SK-MEL-5 (cell line): ENCODE measurements at regions not wholly inside any gene's neighbourhood (a gene's known extent, or its start where the extent isn't known, plus 50 kb on each side); places are given as distances from the start of the nearest gene placed in this dataset.
"Not testable (repeated sequence)": the region's sequence is repeated elsewhere in the genome, so short reads cannot be mapped to it uniquely, and the experiment has no call there.

Experiments
- DNase-seq: peaks from one replicate; pipeline ENCODE4 v3.0.0-alpha.2; 2016; ENCODE audit warnings: low read depth, low spot score
- in situ Hi-C: cut with HindIII; loops from 2 replicates; pipeline ENCODE4 v1.10.0; 2016; ENCODE audit warnings: low sequenced_read_pairs, high pct_unique_total_duplicates, low pct_unique_long_range_greater_than_20kb

DNA sequence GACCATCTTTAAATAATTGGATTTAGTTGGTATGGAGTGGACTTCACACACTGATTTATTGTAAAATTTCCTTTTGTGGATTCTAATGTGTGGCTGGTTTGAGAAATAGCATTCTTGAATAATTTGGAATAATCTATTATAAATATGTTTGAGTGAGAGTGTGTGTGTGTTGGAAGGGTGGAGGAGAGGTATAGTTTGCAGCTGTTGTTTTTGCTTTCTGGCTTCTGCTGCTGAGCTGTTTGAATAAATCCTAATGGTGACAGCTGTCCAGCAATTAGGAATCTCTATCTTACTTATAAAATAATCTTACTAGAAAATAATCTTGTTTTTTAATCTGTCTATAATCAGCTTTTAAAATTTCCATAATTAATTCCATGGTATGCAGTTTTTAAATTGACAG, 1283.0 kb upstream of the CDH2 start:
- in situ Hi-C loops, result no loop called here
- DNase-seq, result no peak

DNA sequence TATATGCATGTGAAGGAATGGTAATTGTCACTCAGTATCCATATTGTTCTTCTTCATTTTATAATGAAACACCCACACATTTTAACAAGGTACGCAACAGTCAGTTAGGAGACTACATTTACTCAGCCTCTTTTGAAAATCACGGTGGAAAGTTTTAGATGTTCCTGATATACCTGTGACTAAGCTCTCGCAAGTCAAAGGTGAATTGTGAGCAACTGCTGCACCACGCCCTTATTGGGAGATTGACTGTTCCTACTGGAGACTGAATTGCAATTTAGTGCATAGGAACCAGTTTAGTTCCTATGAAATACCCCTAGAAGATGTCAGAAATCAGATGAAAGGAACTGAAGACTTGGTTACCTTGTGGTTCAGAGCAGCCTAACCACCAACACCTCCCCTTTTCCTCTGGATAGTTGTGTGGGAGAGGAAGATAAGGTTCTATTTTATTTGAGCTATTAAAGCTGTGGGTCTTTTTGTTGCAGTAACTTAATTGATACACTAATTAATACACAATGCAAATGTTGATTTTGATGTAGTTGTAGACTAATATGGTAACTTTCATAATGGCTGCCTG, 1280.5 kb upstream of the CDH2 start:
- DNase-seq, result no peak
- in situ Hi-C loops, result no loop called here

DNA sequence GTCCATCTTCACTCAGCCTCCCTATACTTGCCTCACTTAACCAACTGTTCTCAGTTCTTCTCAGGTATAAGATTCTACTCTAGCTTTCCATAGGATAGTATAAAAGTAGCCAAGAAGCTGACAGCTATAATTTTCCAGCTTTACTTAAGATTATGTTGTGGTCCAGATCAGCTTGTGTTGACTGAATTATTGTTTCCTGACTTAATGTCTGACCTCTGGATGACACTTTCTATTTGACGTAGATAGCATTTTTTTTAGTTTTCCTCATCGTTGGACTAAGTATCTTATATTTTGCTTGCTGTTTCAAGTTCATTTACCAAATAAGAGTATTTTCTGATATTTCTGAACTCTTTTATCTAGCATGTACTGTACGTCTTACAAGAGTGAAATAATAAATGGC, 1272.5 kb upstream of the CDH2 start:
- DNase-seq, result no peak
- in situ Hi-C loops, result no loop called here

DNA sequence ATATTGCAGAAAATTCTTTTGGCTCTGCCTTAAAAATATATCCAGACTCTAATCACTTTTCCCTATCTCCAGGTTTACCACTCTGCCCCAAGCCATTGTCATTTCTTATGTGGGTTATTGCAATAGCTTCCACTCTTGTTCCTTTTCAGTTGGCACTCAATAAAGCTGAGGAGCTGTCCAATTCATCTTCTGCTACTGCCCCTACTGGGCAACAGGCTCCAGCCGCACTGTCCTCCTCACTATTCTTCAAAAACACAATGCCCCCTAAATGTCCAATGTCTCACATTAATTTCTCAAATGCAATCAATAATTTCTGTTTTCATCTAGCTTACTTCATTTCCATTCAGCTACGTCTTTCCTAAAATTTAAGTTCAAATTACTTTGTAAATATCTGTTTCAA, 1262.5 kb upstream of the CDH2 start:
- in situ Hi-C loops, result no loop called here

DNA sequence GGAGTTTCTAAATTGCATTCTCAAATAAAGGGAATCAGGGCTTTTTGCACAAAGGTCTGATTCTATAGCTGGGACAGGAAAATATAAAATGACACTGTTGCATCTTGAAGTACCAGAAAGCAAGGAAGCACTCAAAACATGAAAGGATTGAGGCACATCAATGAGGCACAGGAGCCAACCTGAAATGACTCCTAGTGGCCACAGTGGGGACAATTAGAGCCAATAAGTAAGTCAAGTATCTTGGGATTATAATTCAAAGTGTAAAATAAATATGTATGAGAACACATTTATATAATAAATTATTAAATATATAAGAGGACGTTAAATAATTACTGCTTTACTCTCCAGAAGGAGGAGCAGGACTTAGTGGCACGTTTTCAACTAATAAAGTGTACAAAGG, 1259.5 kb upstream of the CDH2 start:
- DNase-seq, result no peak

More for the DNA sequence above, 1262.5 kb upstream of the CDH2 start:
- DNase-seq, result no peak

DNA sequence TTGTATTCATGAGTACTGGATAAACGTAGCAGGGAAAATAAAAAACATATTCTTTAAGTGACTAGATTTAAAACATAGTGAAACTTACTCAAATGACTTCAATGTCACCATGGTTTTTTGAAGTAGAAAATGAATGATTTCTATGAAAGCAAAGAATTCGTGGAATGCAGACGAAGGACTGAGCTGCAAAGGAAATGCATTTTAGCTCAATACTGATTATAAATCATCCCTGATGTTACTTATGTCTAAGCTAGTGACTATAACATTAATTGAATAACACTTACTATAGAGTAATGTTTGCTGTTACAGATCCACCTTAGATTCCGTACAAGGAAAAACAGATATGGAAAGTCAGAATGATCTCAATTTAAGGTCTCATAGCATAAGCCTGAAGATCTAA, 1257.7 kb upstream of the CDH2 start:
- in situ Hi-C loops, result no loop called here
- DNase-seq, result no peak

More for the DNA sequence above, 1259.5 kb upstream of the CDH2 start:
- in situ Hi-C loops, result no loop called here

DNA sequence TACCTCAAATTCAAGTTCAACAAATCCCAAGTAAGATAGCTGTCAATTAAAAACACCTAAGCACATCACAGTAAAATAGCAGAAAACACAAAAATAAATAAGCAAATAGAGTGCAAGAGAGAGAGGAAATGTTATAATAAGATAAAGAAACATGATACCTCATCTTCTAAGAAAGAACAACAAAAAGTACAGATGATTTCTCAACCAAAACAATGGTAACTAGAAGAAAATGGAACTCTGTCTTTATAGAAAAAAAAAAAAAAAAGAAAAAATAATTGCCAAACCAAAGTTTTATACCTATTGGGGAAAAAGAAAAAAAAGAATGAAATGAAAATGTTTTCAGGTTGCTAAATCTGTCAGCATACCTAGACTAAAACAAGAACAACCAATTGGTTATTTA, 1253.5 kb upstream of the CDH2 start:
- in situ Hi-C loops, result no loop called here
- no peak for DNase-seq

DNA sequence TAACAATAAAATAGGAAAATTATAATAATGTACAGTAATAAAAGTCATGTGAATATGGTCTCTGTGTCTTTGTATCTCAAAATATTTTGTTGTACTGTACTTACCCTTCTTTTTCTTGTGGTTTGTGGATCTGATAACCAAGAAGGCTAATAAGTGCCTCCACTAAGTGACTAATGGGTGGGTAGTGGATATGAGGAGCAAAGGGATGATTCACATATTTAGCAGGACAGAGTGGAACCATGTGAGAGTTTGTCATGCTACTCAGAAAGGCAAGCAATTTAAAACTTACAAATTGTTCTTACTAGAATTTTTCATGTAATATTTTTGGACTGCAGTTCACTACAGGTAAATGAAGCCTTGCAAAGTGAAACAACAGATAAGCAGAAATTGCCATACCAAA, 1241.2 kb upstream of the CDH2 start:
- in situ Hi-C loops, result no loop called here
- no peak for DNase-seq

DNA sequence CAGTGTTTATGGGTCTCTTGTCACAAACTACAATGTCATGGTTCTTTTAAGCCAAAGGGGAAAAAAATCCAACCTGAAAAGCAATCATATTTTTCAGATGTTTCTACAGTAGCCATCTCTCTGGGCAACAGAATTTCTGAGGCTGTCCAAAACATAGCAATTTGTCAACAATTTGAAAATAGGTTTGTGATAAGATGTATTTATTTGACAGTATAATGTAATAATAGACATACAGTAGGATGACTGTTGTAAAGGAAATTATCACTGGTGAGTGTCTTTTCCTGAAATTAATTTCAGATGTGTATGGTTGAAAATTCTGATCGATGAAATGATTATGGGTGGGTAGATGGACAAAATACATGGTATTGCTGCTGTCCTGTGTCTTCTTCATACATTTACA, 1230.1 kb upstream of the CDH2 start:
- no peak for DNase-seq
- in situ Hi-C loops, result no loop called here

DNA sequence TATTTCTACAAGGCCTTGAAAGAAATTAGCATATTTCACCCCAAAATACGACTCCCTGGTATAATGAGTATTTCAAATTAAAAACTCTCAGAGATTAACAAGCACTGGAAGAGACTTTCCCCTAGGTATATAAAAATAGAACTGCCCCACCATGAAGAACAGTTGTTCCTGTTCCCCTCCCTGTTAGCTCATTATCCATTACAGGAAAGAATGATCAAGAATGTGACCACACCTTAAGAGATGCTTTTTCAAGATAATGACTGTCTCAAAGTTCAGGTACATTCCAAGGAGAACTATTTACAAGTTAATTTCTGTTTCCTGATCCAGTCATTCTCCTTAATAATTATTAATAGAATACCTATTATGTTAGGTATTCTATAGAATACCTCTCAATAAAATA, 1220.6 kb upstream of the CDH2 start:
- DNase-seq, result no peak
- in situ Hi-C loops, result no loop called here

DNA sequence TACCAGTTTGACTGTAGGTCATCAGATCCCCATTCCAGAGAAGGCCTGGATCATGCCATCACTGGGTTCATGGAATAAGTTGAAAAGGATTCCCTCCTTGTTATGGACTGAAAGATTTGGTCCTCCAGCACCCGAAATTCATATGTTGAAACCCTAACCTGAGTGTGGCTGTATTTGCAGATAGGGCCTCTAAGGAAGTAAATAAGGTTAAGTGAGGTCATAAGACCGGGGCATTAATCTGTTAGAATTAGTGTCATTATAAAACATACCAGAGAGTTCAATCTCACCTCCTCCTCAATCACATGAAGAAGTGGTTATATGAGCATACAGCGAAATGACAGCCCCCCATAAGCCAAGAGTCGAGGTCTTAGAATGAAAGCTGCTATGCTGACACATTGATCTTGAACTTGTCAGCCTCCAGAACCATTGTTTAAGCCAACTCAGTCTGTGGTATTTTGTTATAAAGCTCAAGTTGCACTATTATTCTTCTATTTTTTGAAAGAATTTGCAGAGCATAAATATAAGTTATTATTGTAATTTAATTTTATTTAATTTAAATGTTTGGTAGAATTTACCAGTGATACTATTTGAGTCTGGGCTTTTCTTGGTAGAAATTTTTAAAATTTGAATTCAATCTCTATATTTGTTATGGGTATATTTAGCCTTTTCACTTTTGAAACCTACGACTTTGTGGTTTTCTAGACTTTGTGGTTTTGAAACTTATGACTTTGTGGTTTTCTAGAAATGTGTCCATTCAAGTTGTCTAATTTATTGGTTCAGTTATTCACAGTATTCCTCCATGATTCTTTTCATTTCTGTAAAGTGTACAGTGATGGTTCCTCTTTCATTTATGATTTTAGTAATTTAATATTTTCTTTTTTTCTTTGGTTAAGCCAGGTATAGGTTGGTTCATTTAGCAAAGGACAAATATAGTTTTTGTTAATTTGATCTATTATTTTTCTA, 1206.7 kb upstream of the CDH2 start:
- in situ Hi-C loops, result no loop called here
- no peak for DNase-seq

DNA sequence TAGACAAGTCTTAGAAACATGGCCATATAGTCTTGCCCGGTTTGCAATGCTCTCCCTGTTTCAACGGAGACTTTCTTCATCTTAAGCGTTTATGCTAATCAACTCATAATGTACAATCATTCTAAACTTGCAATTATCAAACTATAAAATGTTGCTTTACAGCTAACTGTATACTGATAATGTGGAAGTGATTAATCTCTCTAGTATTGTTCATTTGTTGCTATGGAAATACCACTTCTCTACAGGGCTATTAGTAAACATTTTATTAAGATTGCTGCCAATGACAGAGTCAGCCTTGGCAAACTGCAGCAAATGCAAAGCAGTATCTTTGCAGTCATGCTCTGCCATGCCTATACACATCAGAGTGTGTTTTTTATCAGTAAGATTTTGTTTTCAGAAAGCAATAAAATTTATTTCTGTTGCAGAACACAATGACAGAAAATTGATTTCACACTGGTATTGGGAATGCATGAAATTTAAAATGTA, 1201.8 kb upstream of the CDH2 start:
- DNase-seq, result no peak
- in situ Hi-C loops, result no loop called here

DNA sequence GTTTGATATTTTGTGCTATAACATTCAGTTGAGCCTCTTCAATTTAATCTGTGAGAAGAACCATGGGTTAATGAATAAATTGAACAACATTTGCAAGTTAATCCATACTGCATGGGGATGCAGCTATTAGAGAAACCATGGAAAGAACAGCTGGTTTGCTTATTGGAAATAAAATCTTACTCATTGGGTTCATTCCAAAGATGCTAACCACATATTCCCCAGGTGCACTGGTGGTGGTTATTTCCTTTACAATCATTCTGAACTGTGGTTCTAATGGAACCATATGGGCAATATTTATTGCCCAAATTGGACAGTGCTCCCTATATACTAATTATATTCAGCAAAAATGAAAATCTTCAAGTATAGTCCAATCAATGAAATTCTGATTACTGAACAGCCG, 1200.4 kb upstream of the CDH2 start:
- DNase-seq, result no peak
- in situ Hi-C loops, result no loop called here

DNA sequence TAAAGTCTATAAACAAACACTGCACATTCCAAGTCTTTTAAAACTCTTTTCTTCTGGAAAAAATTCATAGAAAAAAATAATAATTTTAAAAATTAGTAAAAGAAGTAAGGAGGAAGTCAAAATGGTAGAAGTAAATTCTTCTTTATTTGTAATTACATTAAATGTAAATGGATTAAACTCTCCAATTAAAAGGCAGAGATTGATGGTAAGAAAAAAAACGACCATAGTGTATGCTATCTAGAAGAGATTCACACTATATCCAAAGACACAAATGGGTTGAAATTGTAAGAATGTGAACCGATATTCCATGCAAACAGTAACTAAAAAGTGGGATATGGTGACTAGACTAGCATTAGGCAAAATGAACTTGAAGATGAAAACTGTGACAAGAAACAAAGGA, 1196.1 kb upstream of the CDH2 start:
- in situ Hi-C loops, result no loop called here
- DNase-seq, result no peak

DNA sequence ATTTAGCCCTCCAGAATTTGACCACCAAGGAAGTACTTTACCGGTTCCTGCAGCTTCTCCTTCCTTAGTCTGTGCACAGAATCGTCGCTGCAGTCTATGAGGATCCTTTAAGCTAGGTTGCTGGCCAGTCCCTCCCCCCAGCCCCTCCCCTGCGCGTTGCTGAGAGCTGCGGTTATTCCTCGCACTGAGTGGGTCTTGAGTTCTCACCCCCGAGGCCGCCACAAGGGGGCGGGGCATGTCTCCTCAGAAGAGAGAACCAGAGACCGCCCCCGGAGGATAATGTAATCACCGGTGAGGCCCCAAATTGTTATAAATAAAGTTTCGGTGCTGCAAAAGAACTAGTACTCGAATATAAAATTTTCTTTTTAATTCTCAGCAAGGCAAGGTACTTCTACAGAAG, 1184.9 kb upstream of the CDH2 start:
- peak; percentile 32 for DNase-seq

DNA sequence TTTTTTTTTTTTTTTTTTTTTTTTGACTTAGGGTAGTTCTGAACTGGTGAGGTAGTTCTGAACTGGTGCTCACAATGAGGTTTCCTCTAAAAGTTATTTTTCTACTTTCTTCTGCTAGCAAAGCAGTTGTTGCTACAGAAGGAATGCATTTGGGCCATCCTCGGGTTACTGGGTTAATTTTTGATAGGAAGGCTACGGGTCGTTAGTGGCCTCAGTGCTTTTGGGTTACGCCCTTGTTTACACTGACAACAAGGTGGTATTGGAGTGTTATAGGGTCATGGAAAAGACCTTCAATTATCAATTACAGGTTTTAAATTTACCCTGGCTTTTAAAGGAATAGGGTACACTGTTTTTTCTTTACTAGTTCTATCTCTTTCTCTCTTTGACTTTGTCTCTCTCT, 1183.7 kb upstream of the CDH2 start:
- in situ Hi-C loops, DNase-seq: not testable (repeated sequence)

More for the DNA sequence above, 1184.9 kb upstream of the CDH2 start:
- in situ Hi-C loops, result no loop called here

DNA sequence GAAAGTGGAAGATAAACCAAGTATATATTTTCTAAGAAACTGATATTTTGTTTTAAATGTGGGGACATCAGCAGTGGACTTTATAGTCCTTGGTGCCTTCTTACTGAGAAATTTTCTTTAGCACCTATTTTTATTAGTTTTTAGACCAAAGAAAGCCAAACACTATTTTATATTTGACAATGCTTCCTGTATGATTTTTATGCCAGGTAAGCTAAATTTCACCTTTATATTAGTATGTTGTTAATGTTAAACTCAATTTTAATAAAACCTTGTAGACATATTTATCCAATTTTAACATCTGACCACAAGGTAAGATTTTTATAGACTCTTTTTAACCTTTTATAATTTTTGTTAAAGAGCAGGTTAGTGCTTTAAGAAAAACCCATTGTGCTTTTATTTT, 1182.3 kb upstream of the CDH2 start:
- in situ Hi-C loops, DNase-seq: not testable (repeated sequence)

DNA sequence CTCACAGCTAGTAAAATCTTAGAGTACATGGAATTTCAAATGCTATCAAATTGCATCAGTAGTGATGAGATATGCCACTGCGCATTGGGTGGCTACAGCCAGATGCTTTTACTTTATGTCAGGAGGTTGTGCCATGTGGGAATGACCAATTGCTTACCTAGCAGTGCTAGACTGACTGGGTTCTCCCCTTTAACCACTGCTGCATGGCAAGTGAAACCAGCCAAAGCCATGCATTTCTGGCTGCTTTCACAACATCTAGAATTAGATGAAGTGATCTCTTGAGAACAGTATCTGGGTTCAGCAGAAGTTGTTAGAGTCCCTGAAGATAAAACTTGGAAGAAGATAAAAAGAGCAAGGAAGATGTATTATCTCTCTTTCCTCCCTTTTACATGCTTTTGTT, 1174.2 kb upstream of the CDH2 start:
- DNase-seq, result no peak
- in situ Hi-C loops, result no loop called here

DNA sequence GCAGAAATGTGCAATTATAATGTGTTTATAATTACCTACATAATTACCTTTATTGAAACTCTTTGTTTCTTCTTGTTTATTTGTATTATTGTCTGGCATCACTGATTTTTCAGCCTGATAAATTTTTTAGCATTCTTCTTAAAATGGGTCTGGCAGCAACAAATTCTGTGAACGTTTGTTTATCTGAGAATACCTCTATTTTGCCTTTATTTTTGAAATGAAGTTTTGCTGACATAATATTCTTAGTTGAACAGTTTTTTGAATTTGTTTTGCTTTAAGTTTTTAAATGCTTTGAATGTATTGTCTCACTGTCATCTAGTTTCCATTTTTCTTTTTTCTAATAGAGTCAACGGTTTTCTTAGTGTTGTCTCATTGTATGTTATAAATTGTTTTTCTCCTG, 1152.0 kb upstream of the CDH2 start:
- in situ Hi-C loops, result no loop called here
- DNase-seq, result no peak
